GM12872 (cell line): ENCODE measurements at regions not wholly inside any gene's neighbourhood (a gene's known extent, or its start where the extent isn't known, plus 50 kb on each side); places are given as distances from the start of the nearest gene placed in this dataset.

Experiments
- CTCF ChIP-seq: IDR thresholded peaks from 3 replicates; pipeline ENCODE4 v1.5.1; 2011; ENCODE audit warnings: low read depth, mild to moderate bottlenecking, low read length, moderate library complexity; ENCODE audit not compliant: insufficient read depth

GRCh38 chr1:229810961-229811360 lies 184.9 kb downstream of the URB2 start:
- no peak for TF ChIP-seq CTCF

GRCh38 chr1:229812148-229812547 lies 186.1 kb downstream of the URB2 start:
- TF ChIP-seq CTCF: no peak

GRCh38 chr1:229812693-229813092 lies 186.6 kb downstream of the URB2 start:
- TF ChIP-seq CTCF: no peak

GRCh38 chr1:229815076-229815475 lies 189.0 kb downstream of the URB2 start:
- TF ChIP-seq CTCF: no peak

GRCh38 chr1:229815961-229816360 lies 189.9 kb downstream of the URB2 start:
- TF ChIP-seq CTCF: no peak

GRCh38 chr1:229817936-229818335 lies 191.9 kb downstream of the URB2 start:
- no peak for TF ChIP-seq CTCF

GRCh38 chr1:229819091-229819490 lies 193.0 kb downstream of the URB2 start:
- no peak for TF ChIP-seq CTCF

- TF ChIP-seq CTCF: no peak
Observed at GRCh38 chr1:229822026-229822425, 196.0 kb downstream of the URB2 start.
